ENCODE measurements at regions not wholly inside any gene's neighbourhood (a gene's known extent, or its start where the extent isn't known, plus 50 kb on each side); places are given as distances from the start of the nearest gene placed in this dataset.

DNA sequence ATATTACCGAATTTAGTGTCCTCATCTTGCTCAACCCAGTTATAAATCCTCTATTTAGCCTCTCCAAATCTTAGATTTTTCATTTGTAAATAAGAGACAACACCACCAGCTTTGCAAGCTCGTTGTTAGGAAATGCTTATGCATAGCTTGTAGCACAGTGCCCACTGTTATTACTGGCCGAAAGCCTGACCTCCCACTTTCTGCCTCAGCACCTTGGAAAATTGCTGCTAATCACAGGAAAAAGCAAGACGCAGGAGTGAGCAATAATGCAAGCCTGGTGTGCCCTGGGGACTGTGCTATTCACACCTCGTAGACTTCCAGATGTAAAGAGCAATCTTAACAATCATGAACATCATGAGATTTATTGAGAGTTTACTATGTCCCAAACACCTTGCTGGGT lies 124.2 kb upstream of the ARL4C start:
- Histone ChIP-seq H3K27ac (ENCODE audit: insufficient read depth, low read length) (no peak overlapping the region), H3K9ac (ENCODE audit: insufficient read depth, low read length) (no peak overlapping the region), H3K4me2 (ENCODE audit: extremely low read depth, insufficient read depth, low read length) (no peak overlapping the region), H3K9me3 (ENCODE audit: control insufficient read depth, insufficient read depth, low read depth, low read length) (no peaks in the 10 kb centered on the region), H3K4me1 (ENCODE audit: control insufficient read depth, extremely low read depth, insufficient read depth, low read length) (no peaks in the 10 kb centered on the region), H3K79me2 (ENCODE audit: control insufficient read depth, insufficient read depth, low read length) (no peaks in the 10 kb centered on the region), H3K4me3 (replicated peaks in 1 of 4; ENCODE audit: control extremely low read depth in 1 of 4, insufficient read depth in 1 of 4, low read depth in 3 of 4, low read length in 4 of 4) (no peak overlapping the region), H2AFZ (ENCODE audit: low read length) (no peak overlapping the region), H3K27me3 (ENCODE audit: control insufficient read depth, insufficient read depth, low read length) (no peaks in the 10 kb centered on the region), H3K36me3 (ENCODE audit: control insufficient read depth, insufficient read depth, low read length) (no peaks in the 10 kb centered on the region), H4K20me1 (ENCODE audit: control insufficient read depth, extremely low read depth, insufficient read depth, low read length) (no peaks in the 10 kb centered on the region)
- DNase-seq (ENCODE audit: low read depth in 2 of 2), result peak in 1 of 2 donors; percentile 64
- TF ChIP-seq, protein P1, sequence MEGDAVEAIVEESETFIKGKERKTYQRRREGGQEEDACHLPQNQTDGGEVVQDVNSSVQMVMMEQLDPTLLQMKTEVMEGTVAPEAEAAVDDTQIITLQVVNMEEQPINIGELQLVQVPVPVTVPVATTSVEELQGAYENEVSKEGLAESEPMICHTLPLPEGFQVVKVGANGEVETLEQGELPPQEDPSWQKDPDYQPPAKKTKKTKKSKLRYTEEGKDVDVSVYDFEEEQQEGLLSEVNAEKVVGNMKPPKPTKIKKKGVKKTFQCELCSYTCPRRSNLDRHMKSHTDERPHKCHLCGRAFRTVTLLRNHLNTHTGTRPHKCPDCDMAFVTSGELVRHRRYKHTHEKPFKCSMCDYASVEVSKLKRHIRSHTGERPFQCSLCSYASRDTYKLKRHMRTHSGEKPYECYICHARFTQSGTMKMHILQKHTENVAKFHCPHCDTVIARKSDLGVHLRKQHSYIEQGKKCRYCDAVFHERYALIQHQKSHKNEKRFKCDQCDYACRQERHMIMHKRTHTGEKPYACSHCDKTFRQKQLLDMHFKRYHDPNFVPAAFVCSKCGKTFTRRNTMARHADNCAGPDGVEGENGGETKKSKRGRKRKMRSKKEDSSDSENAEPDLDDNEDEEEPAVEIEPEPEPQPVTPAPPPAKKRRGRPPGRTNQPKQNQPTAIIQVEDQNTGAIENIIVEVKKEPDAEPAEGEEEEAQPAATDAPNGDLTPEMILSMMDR (conservative IDR thresholded peaks at IDR 0.05 in 1 of 2, IDR thresholded peaks at IDR 0.05 in 1 of 2; ENCODE audit: low read depth in 1 of 2, low read length in 2 of 2), result no peak
- no peak for TF ChIP-seq EZH2 (IDR thresholded peaks at IDR 0.05; ENCODE audit: low read length, missing control alignments)

DNA sequence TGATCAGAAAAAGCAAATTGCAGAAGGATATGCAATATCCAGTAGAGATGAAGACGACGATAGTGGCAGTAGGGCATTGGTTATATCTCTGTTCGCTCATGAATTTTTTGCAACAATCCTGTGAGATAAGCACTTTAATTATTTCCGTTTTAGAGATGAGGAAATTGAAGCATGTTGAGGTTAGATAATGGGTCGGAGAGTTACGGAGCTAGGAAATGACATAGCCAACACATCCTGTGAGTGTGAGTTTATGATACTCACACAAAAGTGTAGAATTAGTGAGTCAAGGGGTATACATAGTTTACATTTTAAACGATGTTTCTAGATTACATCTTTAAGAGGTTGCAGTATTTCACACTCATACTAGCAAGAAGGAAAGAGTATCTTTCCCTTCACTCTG lies 123.1 kb upstream of the ARL4C start:
- H3K4me1 ChIP-seq (ENCODE audit: control insufficient read depth, extremely low read depth, insufficient read depth, low read length), result no peaks in the 10 kb centered on the region
- no peak overlapping the region for H3K4me3 ChIP-seq (replicated peaks in 1 of 4; ENCODE audit: control extremely low read depth in 1 of 4, insufficient read depth in 1 of 4, low read depth in 3 of 4, low read length in 4 of 4)
- no peak for TF ChIP-seq EZH2 (IDR thresholded peaks at IDR 0.05; ENCODE audit: low read length, missing control alignments)
- TF ChIP-seq, protein P1 (conservative IDR thresholded peaks at IDR 0.05 in 1 of 2, IDR thresholded peaks at IDR 0.05 in 1 of 2; ENCODE audit: low read depth in 1 of 2, low read length in 2 of 2), result no peak
- no peak overlapping the region for H3K27ac ChIP-seq (ENCODE audit: insufficient read depth, low read length)
- H3K4me2 ChIP-seq (ENCODE audit: extremely low read depth, insufficient read depth, low read length), result no peak overlapping the region
- H3K9me3 ChIP-seq (ENCODE audit: control insufficient read depth, insufficient read depth, low read depth, low read length), result no peaks in the 10 kb centered on the region
- no peaks in the 10 kb centered on the region for H3K79me2 ChIP-seq (ENCODE audit: control insufficient read depth, insufficient read depth, low read length)
- no peak overlapping the region for H3K9ac ChIP-seq (ENCODE audit: insufficient read depth, low read length)
- H2AFZ ChIP-seq (ENCODE audit: low read length), result no peak overlapping the region
- DNase-seq (ENCODE audit: low read depth in 2 of 2), result no peak
- H4K20me1 ChIP-seq (ENCODE audit: control insufficient read depth, extremely low read depth, insufficient read depth, low read length), result no peaks in the 10 kb centered on the region
- no peaks in the 10 kb centered on the region for H3K36me3 ChIP-seq (ENCODE audit: control insufficient read depth, insufficient read depth, low read length)
- H3K27me3 ChIP-seq (ENCODE audit: control insufficient read depth, insufficient read depth, low read length), result no peaks in the 10 kb centered on the region

- no peaks in the 10 kb centered on the region for H3K79me2 ChIP-seq (ENCODE audit: control insufficient read depth, insufficient read depth, low read length)
- DNase-seq (ENCODE audit: low read depth in 2 of 2), result peak in 1 of 2 donors; percentile 6
- no peaks in the 10 kb centered on the region for H3K36me3 ChIP-seq (ENCODE audit: control insufficient read depth, insufficient read depth, low read length)
- no peak overlapping the region for H2AFZ ChIP-seq (ENCODE audit: low read length)
- TF ChIP-seq, protein P1 (conservative IDR thresholded peaks at IDR 0.05 in 1 of 2, IDR thresholded peaks at IDR 0.05 in 1 of 2; ENCODE audit: low read depth in 1 of 2, low read length in 2 of 2), result no peak
- TF ChIP-seq EZH2 (IDR thresholded peaks at IDR 0.05; ENCODE audit: low read length, missing control alignments), result no peak
- H4K20me1 ChIP-seq (ENCODE audit: control insufficient read depth, extremely low read depth, insufficient read depth, low read length), result no peaks in the 10 kb centered on the region
- H3K27me3 ChIP-seq (ENCODE audit: control insufficient read depth, insufficient read depth, low read length), result no peaks in the 10 kb centered on the region
- H3K4me3 ChIP-seq (replicated peaks in 1 of 4; ENCODE audit: control extremely low read depth in 1 of 4, insufficient read depth in 1 of 4, low read depth in 3 of 4, low read length in 4 of 4), result no peak overlapping the region
- H3K4me2 ChIP-seq (ENCODE audit: extremely low read depth, insufficient read depth, low read length), result no peak overlapping the region
- no peak overlapping the region for H3K27ac ChIP-seq (ENCODE audit: insufficient read depth, low read length)
- H3K9me3 ChIP-seq (ENCODE audit: control insufficient read depth, insufficient read depth, low read depth, low read length), result no peaks in the 10 kb centered on the region
- H3K9ac ChIP-seq (ENCODE audit: insufficient read depth, low read length), result no peak overlapping the region
- no peaks in the 10 kb centered on the region for H3K4me1 ChIP-seq (ENCODE audit: control insufficient read depth, extremely low read depth, insufficient read depth, low read length)
Measured at GRCh38 chr2:234615643-234616356, 118.9 kb upstream of the ARL4C start.
